HG03457 (cell line): ENCODE measurements at regions not wholly inside any gene's neighbourhood (a gene's known extent, or its start where the extent isn't known, plus 50 kb on each side); places are given as distances from the start of the nearest gene placed in this dataset.
"Not testable (repeated sequence)": the region's sequence is repeated elsewhere in the genome, so short reads cannot be mapped to it uniquely, and the experiment has no call there.

ENCODE experiments used
- ATAC-seq: cut with Tn5 transposase; IDR thresholded peaks from one replicate; pipeline ENCODE4 v1.9.1; 2021; ENCODE audit warnings: moderate number of reproducible peaks; ENCODE audit not compliant: unreplicated experiment

GRCh38 chr20:57983082-57983481, 245.4 kb downstream of the ANKRD60 start:
- ATAC-seq, result no peak

- no peak for ATAC-seq
These were observed 247.9 kb downstream of the ANKRD60 start for GRCh38 chr20:57980506-57980905.

DNA sequence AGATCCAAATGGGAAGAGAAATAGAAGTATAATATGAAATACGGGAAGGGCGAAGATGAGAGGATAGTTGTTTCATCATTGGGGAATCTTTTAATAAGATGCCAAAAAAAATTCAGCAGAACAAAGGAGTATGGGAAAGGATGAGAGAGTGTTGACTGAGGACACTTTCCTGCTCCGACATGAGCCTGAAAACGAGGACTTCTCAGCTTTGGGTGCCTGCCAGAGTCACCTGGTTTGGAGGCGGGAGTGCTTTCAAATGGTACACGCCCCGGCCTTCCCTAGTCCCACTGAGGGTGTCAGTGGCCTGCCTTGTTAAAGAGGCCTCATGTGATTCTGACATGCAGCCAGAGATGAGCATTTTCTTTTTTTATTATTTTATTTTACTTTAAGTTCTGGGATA, 250.9 kb downstream of the ANKRD60 start:
- no peak for ATAC-seq

DNA sequence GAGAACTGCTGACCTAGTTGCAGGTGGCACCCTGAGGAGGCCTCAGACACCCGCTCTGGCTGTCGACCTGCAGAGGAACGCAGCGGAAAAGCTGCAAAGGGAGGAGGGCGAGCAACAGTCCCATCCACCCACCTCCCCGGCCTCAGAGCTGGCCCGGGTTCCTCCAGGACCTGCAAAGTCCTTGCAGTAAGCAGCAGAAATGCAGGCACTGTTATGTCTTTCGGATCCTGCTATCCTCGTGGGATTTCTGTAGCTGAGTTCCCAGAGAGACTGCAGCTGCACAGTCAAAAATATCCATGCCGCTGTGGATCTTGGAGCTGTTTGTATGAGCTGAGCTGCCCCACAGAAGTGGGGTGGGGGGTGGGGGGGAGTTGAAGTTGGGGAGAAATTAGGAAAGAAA, 251.3 kb downstream of the ANKRD60 start:
- ATAC-seq, result no peak

DNA sequence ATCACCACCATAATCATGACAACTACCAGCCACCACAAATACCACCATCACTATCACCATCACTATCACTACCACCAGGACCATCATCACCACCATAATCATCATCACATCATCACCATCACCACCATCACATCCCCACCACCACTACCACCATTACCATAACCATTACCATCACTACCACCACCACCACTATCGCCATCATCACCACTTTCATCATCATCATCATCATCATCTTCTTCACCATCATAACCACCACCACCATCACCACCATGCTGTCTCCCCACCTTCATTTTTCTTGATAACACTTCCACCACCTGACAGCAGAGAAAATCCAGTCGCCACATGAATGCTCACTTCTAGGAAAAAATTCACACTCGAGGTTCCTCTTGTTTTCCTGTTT, 253.6 kb downstream of the ANKRD60 start:
- no peak for ATAC-seq

DNA sequence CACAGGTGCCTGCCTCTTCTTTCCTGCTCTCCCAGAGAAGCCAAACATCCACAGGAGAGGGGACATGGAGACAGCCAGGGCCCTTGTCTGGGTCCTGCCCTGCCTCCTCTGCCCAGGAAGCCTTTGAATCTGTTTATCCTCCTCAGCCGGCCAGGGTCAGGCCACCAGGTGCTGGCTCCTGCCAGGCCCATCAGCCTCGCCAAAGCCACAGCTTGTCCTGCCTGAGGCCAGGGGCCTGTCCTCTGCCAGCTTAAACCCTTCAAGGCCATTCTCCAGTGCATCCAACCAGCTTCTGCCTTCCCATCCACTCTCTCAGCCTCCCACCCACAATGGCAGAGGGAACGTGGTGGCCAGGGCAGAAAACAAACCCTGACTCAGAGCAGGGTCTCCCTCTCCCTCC, 254.6 kb downstream of the ANKRD60 start:
- no peak for ATAC-seq

GRCh38 chr20:57971583-57971982, 256.9 kb downstream of the ANKRD60 start:
- ATAC-seq, result not testable (repeated sequence)

GRCh38 chr20:57970856-57971255, 257.6 kb downstream of the ANKRD60 start:
- ATAC-seq, result no peak

DNA sequence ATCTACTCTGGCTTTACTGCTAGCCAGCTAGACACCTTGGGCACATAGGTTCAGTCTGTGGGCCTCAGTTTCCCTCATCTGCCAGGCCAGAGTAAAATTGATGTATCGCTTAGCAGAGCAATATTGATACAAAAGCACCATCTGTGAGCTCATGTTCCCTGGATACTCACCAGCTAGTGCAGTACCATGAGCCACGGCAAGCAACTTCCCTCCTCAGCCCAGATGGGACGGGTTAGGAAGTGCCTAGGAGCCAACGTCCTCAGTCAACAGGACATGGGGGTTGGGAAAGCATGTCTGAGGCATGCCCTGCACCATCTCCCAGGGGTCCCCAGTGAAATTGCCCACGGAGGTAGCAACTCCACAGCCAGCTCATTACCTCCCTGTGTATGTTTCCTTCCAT, 258.3 kb downstream of the ANKRD60 start:
- ATAC-seq, result no peak

DNA sequence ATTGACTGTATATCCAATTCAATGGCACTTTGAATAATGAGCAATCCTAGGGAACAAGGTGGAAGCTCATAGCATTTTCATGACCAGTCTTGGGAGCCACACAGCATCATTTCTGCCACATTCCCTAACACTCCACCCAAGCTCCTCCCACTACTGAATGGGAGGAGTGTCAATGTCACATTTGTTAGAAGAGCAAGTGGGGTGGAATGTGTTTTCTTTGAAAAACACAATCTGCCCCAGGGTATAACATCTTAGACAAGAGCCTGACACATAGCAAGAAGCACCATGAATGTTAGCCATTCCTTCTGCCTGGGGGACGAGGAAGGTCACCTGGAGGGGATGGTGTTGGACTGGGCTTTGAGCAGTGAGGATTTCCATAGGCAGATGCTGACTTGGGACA, 258.3 kb upstream of the PMEPA1 start:
- no peak for ATAC-seq

GRCh38 chr20:57967364-57967763, 257.5 kb upstream of the PMEPA1 start:
- no peak for ATAC-seq

GRCh38 chr20:57966620-57967019, 256.8 kb upstream of the PMEPA1 start:
- ATAC-seq, result no peak

- no peak for ATAC-seq
These were observed 255.6 kb upstream of the PMEPA1 start for GRCh38 chr20:57965441-57965840.

- no peak for ATAC-seq
These were observed 254.4 kb upstream of the PMEPA1 start for GRCh38 chr20:57964011-57964862.

GRCh38 chr20:57960803-57961575, 251.2 kb upstream of the PMEPA1 start:
- ATAC-seq, result no peak

GRCh38 chr20:57959589-57959988, 249.8 kb upstream of the PMEPA1 start:
- no peak for ATAC-seq

DNA sequence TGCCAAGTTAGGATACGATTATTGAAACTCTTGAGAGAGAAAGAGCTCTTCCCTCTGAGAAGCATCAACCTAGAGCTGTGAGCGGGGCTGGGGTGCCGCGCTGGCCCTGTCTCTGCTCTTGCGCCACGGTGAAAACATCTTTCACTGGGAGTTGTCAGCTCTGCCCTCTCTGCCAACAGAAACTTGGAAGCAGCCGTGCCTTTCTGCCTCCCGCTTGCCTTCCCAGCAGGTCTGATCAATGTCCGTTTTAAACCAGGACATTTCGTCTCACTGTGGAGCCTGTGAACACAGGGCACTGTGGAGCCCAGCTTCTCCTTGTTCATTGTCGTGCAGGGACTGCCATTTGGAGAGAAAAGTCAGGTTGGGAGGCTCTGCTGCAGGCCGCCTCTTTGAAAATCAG, 249.2 kb upstream of the PMEPA1 start:
- no peak for ATAC-seq

DNA sequence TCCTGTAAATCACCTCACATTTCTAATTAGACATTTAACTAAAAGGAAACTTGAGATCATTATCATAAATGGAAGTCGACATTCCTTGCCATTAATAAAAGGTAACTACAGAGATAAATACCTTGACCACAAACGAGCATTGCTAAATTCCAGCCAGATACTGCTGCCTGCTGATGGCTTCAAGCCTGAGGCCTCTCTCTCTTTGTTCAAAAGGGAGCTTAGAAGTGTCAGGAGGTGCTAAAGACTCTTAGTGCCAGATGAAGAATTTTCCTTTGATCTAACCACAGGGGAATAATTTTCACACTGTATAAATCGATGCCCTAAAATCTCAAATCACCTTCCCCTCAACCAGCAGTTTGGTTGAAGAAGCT, 248.2 kb upstream of the PMEPA1 start:
- no peak for ATAC-seq

DNA sequence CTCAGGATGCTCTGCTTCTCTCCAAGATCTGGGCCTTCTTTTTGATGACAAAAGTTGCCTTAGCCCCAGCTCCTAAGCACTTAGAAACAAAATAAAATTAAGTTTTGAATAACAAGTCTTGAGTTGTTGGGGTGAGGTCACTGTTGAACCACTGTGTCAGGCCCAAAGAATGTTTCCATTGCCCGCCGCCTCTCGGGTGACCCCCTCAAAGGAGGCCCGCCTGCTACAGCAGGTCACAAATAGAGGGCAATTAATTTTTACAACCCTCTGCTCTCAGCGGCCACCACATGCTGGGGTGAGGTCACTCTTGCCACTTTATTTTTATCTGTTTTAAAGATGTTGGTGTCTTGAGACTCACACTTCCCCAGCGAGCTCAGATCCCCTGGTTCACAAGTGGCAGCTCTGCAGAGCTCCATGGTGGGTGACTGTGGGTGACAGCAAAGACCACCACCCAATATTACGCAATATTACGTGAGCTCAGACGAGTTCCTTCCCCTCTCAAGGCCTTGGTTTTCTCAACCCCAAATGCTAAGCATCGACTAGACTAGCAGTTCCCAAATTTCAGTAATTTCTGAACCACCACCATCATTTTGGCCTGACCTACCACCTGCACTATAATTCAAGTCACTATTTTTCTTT, 247.7 kb upstream of the PMEPA1 start:
- no peak for ATAC-seq

GRCh38 chr20:57953638-57954037, 243.8 kb upstream of the PMEPA1 start:
- no peak for ATAC-seq

- ATAC-seq, result no peak
These were observed 242.3 kb upstream of the PMEPA1 start for GRCh38 chr20:57952136-57952535.

DNA sequence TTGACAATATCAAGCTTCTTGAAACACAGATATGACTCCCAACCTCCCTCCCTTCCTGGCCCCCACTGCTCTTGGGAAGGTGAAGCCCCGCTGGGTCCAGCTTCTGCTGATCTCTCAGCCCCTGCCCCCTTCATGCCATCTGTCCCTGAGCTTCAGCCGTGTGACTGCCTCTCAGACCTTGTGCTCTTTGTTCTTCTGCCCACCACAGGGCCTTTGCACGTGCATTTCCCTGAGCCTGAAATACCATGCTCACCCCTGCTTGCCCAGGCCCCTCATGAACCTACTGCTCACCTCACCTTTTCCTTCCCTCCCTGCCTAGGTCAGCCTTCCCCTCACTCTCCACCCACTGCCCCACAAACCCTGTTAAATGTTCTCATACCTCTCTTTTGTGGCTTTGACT, 241.7 kb upstream of the PMEPA1 start:
- ATAC-seq, result no peak
